ENCODE measurements at regions not wholly inside any gene's neighbourhood (a gene's known extent, or its start where the extent isn't known, plus 50 kb on each side); places are given as distances from the start of the nearest gene placed in this dataset.

DNA sequence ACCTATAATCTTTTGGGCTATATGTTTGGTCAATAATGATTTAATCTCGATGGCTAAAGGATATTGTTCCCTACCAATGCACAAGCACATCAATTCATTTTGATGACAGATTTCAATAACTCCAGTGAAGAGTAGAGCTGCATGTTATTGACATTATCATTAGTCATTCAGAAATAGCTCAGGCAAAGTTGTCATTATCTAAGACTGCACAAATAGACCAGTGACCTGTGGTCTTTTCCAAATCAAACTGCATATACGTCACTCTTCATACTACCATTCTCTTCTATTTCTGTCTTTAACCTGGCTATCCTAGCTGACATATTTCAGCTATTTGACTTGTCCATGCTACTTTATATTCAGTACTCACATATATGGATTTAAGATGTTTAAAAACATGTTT is 1050.8 kb downstream of the C4orf33 start:
- DNase-seq (ENCODE audit: low read depth) = no peak
- H3K4me3 ChIP-seq (ENCODE audit: low read depth, low read length) = no peak overlapping the region
- TF ChIP-seq, protein P1, sequence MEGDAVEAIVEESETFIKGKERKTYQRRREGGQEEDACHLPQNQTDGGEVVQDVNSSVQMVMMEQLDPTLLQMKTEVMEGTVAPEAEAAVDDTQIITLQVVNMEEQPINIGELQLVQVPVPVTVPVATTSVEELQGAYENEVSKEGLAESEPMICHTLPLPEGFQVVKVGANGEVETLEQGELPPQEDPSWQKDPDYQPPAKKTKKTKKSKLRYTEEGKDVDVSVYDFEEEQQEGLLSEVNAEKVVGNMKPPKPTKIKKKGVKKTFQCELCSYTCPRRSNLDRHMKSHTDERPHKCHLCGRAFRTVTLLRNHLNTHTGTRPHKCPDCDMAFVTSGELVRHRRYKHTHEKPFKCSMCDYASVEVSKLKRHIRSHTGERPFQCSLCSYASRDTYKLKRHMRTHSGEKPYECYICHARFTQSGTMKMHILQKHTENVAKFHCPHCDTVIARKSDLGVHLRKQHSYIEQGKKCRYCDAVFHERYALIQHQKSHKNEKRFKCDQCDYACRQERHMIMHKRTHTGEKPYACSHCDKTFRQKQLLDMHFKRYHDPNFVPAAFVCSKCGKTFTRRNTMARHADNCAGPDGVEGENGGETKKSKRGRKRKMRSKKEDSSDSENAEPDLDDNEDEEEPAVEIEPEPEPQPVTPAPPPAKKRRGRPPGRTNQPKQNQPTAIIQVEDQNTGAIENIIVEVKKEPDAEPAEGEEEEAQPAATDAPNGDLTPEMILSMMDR (IDR thresholded peaks at IDR 0.05; ENCODE audit: insufficient read depth, low read length) = no peak

DNA sequence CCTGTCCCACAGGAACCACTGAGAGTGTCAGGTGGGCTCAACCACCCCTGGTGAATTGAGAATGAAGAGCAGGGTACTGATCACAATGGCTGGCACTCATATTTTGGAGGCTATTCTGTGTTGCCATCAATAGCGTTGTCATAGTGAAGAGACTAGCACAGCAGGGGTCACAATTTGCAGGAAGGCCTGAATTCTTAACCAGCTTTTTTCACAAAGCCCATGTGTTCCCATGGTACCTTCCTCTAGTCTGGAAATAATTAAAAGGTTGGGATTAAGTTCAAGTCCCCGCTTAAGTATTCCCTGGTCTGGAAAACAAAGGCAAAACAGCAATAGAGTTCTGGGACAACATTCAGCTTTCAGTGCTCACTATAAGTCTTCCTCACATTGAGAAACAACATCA is 1051.7 kb downstream of the C4orf33 start:
- H3K4me3 ChIP-seq (ENCODE audit: low read depth, low read length) = no peak overlapping the region
- DNase-seq (ENCODE audit: low read depth) = no peak
- TF ChIP-seq, protein P1 (IDR thresholded peaks at IDR 0.05; ENCODE audit: insufficient read depth, low read length) = no peak

DNA sequence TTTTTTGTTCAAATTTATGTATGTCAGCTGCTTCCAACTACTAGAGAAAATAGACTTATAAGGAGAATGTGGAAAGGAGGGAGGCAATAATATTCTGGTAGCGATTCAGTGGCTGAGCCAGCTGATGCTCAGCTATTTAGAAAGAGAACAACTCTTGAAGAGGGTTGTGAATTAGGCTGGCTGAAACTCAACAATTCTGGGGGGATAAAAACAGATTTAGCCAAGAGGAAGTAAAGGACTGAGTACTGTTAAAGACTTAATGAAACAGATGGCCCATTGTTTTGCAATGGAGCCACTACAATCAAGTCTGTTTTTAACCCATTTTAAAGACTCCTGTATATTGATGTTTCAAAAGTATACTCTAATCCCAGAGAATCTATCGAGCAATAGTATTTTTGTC is 1058.9 kb downstream of the C4orf33 start:
- TF ChIP-seq, protein P1 (IDR thresholded peaks at IDR 0.05; ENCODE audit: insufficient read depth, low read length) = no peak

DNA sequence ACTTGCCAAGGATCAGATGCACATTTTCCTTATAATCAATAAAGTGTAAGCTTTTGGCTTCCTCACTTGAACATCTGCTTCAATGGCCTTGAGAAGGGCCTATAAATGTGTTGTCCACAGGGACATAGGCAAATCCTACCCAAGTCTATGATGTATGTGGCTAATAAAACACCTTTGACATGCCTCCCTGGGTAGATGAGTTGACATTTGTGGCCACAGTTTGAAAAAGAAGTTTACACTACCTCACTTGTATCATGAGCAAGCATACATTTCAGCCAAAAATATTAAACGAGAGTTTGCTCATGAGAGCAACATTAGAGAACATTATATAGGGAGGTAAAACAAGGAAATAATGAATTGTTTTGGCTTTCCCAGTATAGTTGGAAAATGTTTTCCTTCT is 1067.7 kb downstream of the C4orf33 start:
- TF ChIP-seq, protein P1 (IDR thresholded peaks at IDR 0.05; ENCODE audit: insufficient read depth, low read length) = no peak
- no peak overlapping the region for H3K4me3 ChIP-seq (ENCODE audit: low read depth, low read length)
- DNase-seq (ENCODE audit: low read depth) = no peak

More for the DNA sequence above, 1058.9 kb downstream of the C4orf33 start:
- DNase-seq (ENCODE audit: low read depth) = no peak
- no peak overlapping the region for H3K4me3 ChIP-seq (ENCODE audit: low read depth, low read length)

DNA sequence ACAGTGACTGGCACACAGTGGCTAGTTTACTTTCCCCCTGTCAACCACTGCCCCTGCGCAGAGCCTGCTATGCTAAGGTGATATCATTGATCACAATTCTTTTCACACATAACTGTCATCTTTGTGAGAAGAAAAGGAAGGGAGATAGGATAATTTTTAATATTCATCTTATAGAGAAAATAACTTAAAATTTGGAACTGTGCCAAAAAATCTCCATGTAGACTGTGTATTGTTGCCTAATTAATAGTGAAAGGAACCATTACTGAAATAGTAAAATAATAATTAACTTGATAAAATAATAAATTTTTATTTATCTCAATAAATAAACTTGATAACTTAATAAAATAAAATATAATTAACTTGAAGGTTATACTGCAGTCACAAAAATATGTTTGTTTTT is 1069.4 kb downstream of the C4orf33 start:
- no peak overlapping the region for H3K4me3 ChIP-seq (ENCODE audit: low read depth, low read length)
- TF ChIP-seq, protein P1 (IDR thresholded peaks at IDR 0.05; ENCODE audit: insufficient read depth, low read length) = no peak
- no peak for DNase-seq (ENCODE audit: low read depth)

DNA sequence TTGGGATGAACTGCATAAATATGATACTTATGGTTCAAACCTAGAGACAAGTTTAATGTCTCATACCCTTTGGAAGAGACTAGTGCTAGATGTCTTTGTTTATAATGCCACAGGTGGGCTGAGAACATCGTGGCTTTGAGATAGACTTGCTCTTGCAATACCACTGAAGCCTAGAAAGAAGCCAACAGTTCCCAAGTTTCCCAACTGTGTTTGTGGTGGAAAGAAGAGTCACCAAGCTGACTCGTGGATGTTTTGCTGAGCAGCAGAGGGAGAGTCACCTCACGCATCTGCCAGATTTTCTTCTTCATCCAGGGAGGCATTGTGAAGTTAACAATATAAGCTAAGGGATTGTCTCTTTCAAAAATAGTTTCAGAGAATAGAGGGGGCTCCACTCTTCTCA is 1076.2 kb downstream of the C4orf33 start:
- H3K4me3 ChIP-seq (ENCODE audit: low read depth, low read length) = no peak overlapping the region
- no peak for DNase-seq (ENCODE audit: low read depth)

DNA sequence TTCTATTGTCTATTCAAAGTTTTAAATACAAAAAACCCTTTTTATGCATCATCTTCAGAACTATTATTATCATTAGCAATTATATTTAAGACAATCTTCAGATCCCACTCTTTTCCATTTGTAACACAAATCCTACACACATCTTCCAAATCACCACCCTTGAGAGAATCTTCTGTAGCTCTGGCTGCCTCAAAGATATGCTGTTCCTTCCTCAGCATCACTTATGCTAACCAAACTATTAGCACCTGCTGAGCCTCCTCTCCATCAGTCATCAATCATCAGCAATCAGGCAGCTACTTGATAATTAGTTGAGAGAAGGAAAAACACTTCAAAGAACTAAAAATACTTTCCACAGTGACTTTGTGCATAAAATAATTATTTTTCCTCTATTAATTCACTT is 1082.2 kb downstream of the C4orf33 start:
- H3K4me3 ChIP-seq (ENCODE audit: low read depth, low read length) = no peak overlapping the region
- no peak for DNase-seq (ENCODE audit: low read depth)
- TF ChIP-seq, protein P1 (IDR thresholded peaks at IDR 0.05; ENCODE audit: insufficient read depth, low read length) = no peak

More for the DNA sequence above, 1076.2 kb downstream of the C4orf33 start:
- TF ChIP-seq, protein P1 (IDR thresholded peaks at IDR 0.05; ENCODE audit: insufficient read depth, low read length) = no peak
